ENCODE measurements at regions not wholly inside any gene's neighbourhood (a gene's known extent, or its start where the extent isn't known, plus 50 kb on each side); places are given as distances from the start of the nearest gene placed in this dataset.

GRCh38 chr1:98374098-98374497 lies 287.4 kb upstream of the SNX7 start:
- Mint-ChIP-seq H3K9me3 (no peaks in the 10 kb centered on the region), H3K27me3 (no peaks in the 10 kb centered on the region), H3K36me3 (ENCODE audit: low read depth) (no peaks in the 10 kb centered on the region), H3K27ac (no peak overlapping the region), H3K4me3 (no peak overlapping the region), H3K4me1 (ENCODE audit: low read depth) (no peaks in the 10 kb centered on the region)
- Histone ChIP-seq H3K4me1 (ENCODE audit: insufficient read depth, low read length) (no peaks in the 10 kb centered on the region), H3K27me3 (ENCODE audit: control insufficient read depth in 1 of 2, insufficient read depth in 2 of 2, low read length in 2 of 2) (no peaks in the 10 kb centered on the region), H3K27ac (ENCODE audit: low read depth in 1 of 2, low read length in 2 of 2) (no peak overlapping the region), H3K4me3 (ENCODE audit: low read length) (no peak overlapping the region), H3K36me3 (ENCODE audit: insufficient read depth, low read length) (no peaks in the 10 kb centered on the region), H3K9me3 (ENCODE audit: control insufficient read depth in 1 of 2, insufficient read depth in 1 of 2, low read length in 2 of 2) (no peaks in the 10 kb centered on the region)
- TF ChIP-seq, protein P1, sequence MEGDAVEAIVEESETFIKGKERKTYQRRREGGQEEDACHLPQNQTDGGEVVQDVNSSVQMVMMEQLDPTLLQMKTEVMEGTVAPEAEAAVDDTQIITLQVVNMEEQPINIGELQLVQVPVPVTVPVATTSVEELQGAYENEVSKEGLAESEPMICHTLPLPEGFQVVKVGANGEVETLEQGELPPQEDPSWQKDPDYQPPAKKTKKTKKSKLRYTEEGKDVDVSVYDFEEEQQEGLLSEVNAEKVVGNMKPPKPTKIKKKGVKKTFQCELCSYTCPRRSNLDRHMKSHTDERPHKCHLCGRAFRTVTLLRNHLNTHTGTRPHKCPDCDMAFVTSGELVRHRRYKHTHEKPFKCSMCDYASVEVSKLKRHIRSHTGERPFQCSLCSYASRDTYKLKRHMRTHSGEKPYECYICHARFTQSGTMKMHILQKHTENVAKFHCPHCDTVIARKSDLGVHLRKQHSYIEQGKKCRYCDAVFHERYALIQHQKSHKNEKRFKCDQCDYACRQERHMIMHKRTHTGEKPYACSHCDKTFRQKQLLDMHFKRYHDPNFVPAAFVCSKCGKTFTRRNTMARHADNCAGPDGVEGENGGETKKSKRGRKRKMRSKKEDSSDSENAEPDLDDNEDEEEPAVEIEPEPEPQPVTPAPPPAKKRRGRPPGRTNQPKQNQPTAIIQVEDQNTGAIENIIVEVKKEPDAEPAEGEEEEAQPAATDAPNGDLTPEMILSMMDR (IDR thresholded peaks at IDR 0.05): no peak
- CTCF ChIA-PET: no interaction called here
- ATAC-seq (ENCODE audit: poor library complexity) (no peak), DNase-seq (no peak)
- intact Hi-C loops (cut with DNase I, micrococcal nuclease): no loop called here
- POLR2A ChIA-PET: no interaction called here

DNA sequence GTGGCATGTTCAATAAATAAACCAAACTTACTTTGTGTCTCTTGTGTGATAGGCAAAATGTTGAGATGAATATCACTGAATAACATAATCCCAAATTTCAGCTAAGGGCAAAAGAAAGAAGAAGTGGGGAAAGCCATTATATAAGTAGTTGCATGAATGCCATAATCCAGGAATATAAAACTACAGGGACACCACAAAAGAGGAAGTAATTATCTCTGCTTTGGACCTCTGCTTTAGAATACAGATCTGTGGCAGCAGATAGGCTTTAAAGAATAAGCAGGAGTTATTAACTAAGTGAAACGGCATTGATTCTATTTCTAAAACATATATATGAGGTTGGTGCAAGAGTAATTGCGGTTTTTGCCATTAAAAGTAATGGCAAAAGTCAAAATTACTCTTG lies 288.5 kb upstream of the SNX7 start:
- intact Hi-C loops (cut with DNase I, micrococcal nuclease): no loop called here
- ChIA-PET POLR2A (no interaction called here), CTCF (no interaction called here)
- no peaks in the 10 kb centered on the region for H3K36me3 ChIP-seq (ENCODE audit: insufficient read depth, low read length)
- Mint-ChIP-seq H3K4me3 (no peak overlapping the region), H3K27ac (no peak overlapping the region), H3K4me1 (ENCODE audit: low read depth) (no peaks in the 10 kb centered on the region), H3K27me3 (no peaks in the 10 kb centered on the region), H3K36me3 (ENCODE audit: low read depth) (no peaks in the 10 kb centered on the region), H3K9me3 (no peaks in the 10 kb centered on the region)
- no peaks in the 10 kb centered on the region for H3K4me1 ChIP-seq (ENCODE audit: insufficient read depth, low read length)
- no peaks in the 10 kb centered on the region for H3K9me3 ChIP-seq (ENCODE audit: control insufficient read depth in 1 of 2, insufficient read depth in 1 of 2, low read length in 2 of 2)
- H3K4me3 ChIP-seq (ENCODE audit: low read length): no peak overlapping the region
- H3K27me3 ChIP-seq (ENCODE audit: control insufficient read depth in 1 of 2, insufficient read depth in 2 of 2, low read length in 2 of 2): no peaks in the 10 kb centered on the region
- H3K27ac ChIP-seq (ENCODE audit: low read depth in 1 of 2, low read length in 2 of 2): no peak overlapping the region
- DNase-seq (no peak), ATAC-seq (ENCODE audit: poor library complexity) (no peak)
- TF ChIP-seq, protein P1 (IDR thresholded peaks at IDR 0.05): no peak

DNA sequence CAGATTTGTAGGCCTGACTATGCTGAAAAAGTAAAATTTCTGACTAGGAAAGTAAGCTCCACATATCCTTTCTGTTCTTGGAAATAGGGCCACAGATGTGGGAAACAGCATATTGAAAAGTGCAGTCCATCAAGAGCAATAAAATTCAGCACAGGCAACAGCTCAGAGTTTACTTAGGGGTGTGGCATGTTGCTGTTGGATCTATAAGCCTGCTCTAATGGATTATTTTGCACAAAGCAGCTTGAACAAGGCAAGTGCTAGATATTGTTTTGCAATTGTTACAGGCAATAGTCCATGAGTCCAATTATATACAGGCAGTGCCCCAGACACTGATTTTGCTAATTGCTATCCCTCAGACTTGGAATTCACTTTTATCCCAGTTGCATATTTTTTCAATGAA lies 289.8 kb upstream of the SNX7 start:
- Histone ChIP-seq H3K9me3 (ENCODE audit: control insufficient read depth in 1 of 2, insufficient read depth in 1 of 2, low read length in 2 of 2) (peaks cover 0 to 6% of the 10 kb centered on the region in 2 experiments), H3K4me1 (ENCODE audit: insufficient read depth, low read length) (no peaks in the 10 kb centered on the region), H3K36me3 (ENCODE audit: insufficient read depth, low read length) (no peaks in the 10 kb centered on the region), H3K27me3 (ENCODE audit: control insufficient read depth in 1 of 2, insufficient read depth in 2 of 2, low read length in 2 of 2) (no peaks in the 10 kb centered on the region), H3K27ac (ENCODE audit: low read depth in 1 of 2, low read length in 2 of 2) (no peak overlapping the region), H3K4me3 (ENCODE audit: low read length) (no peak overlapping the region)
- no peak overlapping the region for H3K27ac Mint-ChIP-seq
- H3K27me3 Mint-ChIP-seq: no peaks in the 10 kb centered on the region
- H3K4me1 Mint-ChIP-seq (ENCODE audit: low read depth): no peaks in the 10 kb centered on the region
- DNase-seq (no peak), ATAC-seq (ENCODE audit: poor library complexity) (no peak)
- H3K4me3 Mint-ChIP-seq: no peak overlapping the region
- TF ChIP-seq, protein P1 (IDR thresholded peaks at IDR 0.05): no peak
- POLR2A ChIA-PET: no interaction called here
- no peaks in the 10 kb centered on the region for H3K9me3 Mint-ChIP-seq
- intact Hi-C loops (cut with DNase I, micrococcal nuclease): no loop called here
- CTCF ChIA-PET: no interaction called here
- no peaks in the 10 kb centered on the region for H3K36me3 Mint-ChIP-seq (ENCODE audit: low read depth)

Data from CD4-positive, alpha-beta T cell (primary cell).